ENCODE measurements at regions not wholly inside any gene's neighbourhood (a gene's known extent, or its start where the extent isn't known, plus 50 kb on each side); places are given as distances from the start of the nearest gene placed in this dataset.

DNA sequence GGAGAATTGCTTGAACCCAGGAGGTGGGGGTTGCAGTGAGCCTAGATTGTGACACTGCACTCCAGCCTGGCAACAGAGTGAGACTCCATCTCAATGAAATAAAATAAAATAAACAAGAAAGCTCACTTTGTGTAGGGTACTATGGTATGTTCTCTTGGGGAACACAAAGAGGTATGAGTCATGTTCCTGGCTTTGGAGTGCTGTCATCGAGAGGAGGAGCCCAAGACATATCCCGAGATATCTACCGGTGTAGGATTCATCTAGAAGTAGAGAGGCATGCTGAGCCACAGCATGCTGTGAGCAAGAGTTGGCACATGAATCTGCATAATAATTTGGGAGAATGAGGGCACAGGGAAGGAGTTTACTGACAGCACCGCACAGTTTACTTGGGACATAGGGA is 244.9 kb upstream of the EPHA4 start:
- TF ChIP-seq CTCF (IDR thresholded peaks at IDR 0.05) (no peak), POLR2A (IDR thresholded peaks at IDR 0.05) (no peak)
